ENCODE measurements at regions not wholly inside any gene's neighbourhood (a gene's known extent, or its start where the extent isn't known, plus 50 kb on each side); places are given as distances from the start of the nearest gene placed in this dataset.

- WGBS (ENCODE audit: insufficient coverage): no CpG with 5 or more reads among the region's 1 CpG
Observed at GRCh38 chr4:177579649-177580048, 137.4 kb upstream of the AGA start.

GRCh38 chr4:177582992-177583391 lies 140.8 kb upstream of the AGA start:
- H3K9me3 Mint-ChIP-seq: peaks cover 0 to 1% (median 0%) of the 10 kb centered on the region in 7 donors
- no peak overlapping the region for H2AFZ ChIP-seq (ENCODE audit: insufficient read depth, low read depth, low read length, poor library complexity, severe bottlenecking)
- H3K4me1 ChIP-seq (ENCODE audit: control insufficient read depth in 1 of 2, insufficient read depth in 2 of 2, low read length in 2 of 2): no peaks in the 10 kb centered on the region
- TF ChIP-seq CTCF (IDR thresholded peaks at IDR 0.05): no peak
- intact Hi-C loops (cut with micrococcal nuclease): no loop called here
- no peaks in the 10 kb centered on the region for H3K36me3 Mint-ChIP-seq
- no peak overlapping the region for H3K27ac Mint-ChIP-seq
- H3K27me3 ChIP-seq (ENCODE audit: control insufficient read depth in 2 of 2, insufficient read depth in 2 of 2, low read length in 2 of 2): no peaks in the 10 kb centered on the region
- H3K4me2 ChIP-seq (replicated peaks; ENCODE audit: extremely low read depth, low read length, poor library complexity, severe bottlenecking): no peak overlapping the region
- no peaks in the 10 kb centered on the region for H3K36me3 ChIP-seq (replicated peaks in 1 of 2; ENCODE audit: control insufficient read depth in 1 of 2, insufficient read depth in 2 of 2, low read length in 2 of 2)
- no peaks in the 10 kb centered on the region for H3K27me3 Mint-ChIP-seq (ENCODE audit: low read depth in 3 of 3)
- no peaks in the 10 kb centered on the region for H3K79me2 ChIP-seq (ENCODE audit: insufficient read depth, low read length)
- no peak for DNase-seq
- H4K20me1 ChIP-seq (ENCODE audit: insufficient read depth, low read length): no peaks in the 10 kb centered on the region
- no peaks in the 10 kb centered on the region for H3K9me3 ChIP-seq (replicated peaks in 1 of 2; ENCODE audit: control insufficient read depth in 1 of 2, insufficient read depth in 1 of 2, low read length in 2 of 2)
- H3K9ac ChIP-seq (ENCODE audit: insufficient read depth, low read length, poor library complexity, severe bottlenecking): no peak overlapping the region
- H3K27ac ChIP-seq (ENCODE audit: low read depth in 1 of 2, low read length in 2 of 2): no peak overlapping the region
- no peak overlapping the region for H3K4me3 ChIP-seq (replicated peaks in 1 of 3; ENCODE audit: low read depth in 2 of 3, low read length in 3 of 3)
- no peak overlapping the region for H3K4me3 Mint-ChIP-seq
- no peaks in the 10 kb centered on the region for H3K4me1 Mint-ChIP-seq

More at GRCh38 chr4:177579649-177580048, 137.4 kb upstream of the AGA start:
- Histone ChIP-seq H3K27ac (ENCODE audit: low read depth in 1 of 2, low read length in 2 of 2) (no peak overlapping the region), H3K4me1 (ENCODE audit: control insufficient read depth in 1 of 2, insufficient read depth in 2 of 2, low read length in 2 of 2) (no peaks in the 10 kb centered on the region), H3K4me3 (replicated peaks in 1 of 3; ENCODE audit: low read depth in 2 of 3, low read length in 3 of 3) (no peak overlapping the region), H4K20me1 (ENCODE audit: insufficient read depth, low read length) (no peaks in the 10 kb centered on the region), H3K4me2 (replicated peaks; ENCODE audit: extremely low read depth, low read length, poor library complexity, severe bottlenecking) (no peak overlapping the region), H3K27me3 (ENCODE audit: control insufficient read depth in 2 of 2, insufficient read depth in 2 of 2, low read length in 2 of 2) (no peaks in the 10 kb centered on the region), H3K9me3 (replicated peaks in 1 of 2; ENCODE audit: control insufficient read depth in 1 of 2, insufficient read depth in 1 of 2, low read length in 2 of 2) (no peaks in the 10 kb centered on the region), H3K79me2 (ENCODE audit: insufficient read depth, low read length) (no peaks in the 10 kb centered on the region), H3K9ac (ENCODE audit: insufficient read depth, low read length, poor library complexity, severe bottlenecking) (no peak overlapping the region), H2AFZ (ENCODE audit: insufficient read depth, low read depth, low read length, poor library complexity, severe bottlenecking) (no peak overlapping the region), H3K36me3 (replicated peaks in 1 of 2; ENCODE audit: control insufficient read depth in 1 of 2, insufficient read depth in 2 of 2, low read length in 2 of 2) (no peaks in the 10 kb centered on the region)
- TF ChIP-seq CTCF (IDR thresholded peaks at IDR 0.05): no peak
- DNase-seq: no peak
- Mint-ChIP-seq H3K9me3 (peaks cover 0 to 1% (median 0%) of the 10 kb centered on the region in 7 donors), H3K4me3 (no peak overlapping the region), H3K27me3 (ENCODE audit: low read depth in 3 of 3) (peaks cover 0 to 1% (median 0%) of the 10 kb centered on the region in 3 donors), H3K36me3 (no peaks in the 10 kb centered on the region), H3K27ac (no peak overlapping the region), H3K4me1 (no peaks in the 10 kb centered on the region)
- intact Hi-C loops (cut with micrococcal nuclease): no loop called here

Measured in CD14-positive monocyte (primary cell).